ENCODE measurements at regions not wholly inside any gene's neighbourhood (a gene's known extent, or its start where the extent isn't known, plus 50 kb on each side); places are given as distances from the start of the nearest gene placed in this dataset.

GRCh38 chr11:95345651-95346050 lies 114.6 kb upstream of the SESN3 start:
- Histone ChIP-seq H3K27ac (replicated peaks) (no peak overlapping the region), H3K27me3 (ENCODE audit: low read depth) (no peaks in the 10 kb centered on the region), H3K36me3 (no peaks in the 10 kb centered on the region), H3K4me3 (no peak overlapping the region), H3K4me1 (no peaks in the 10 kb centered on the region), H3K9me3 (replicated peaks) (peaks cover 12% of the 10 kb centered on the region)
- DNase-seq, result no peak
- intact Hi-C loops (cut with micrococcal nuclease), result no loop called here
- TF ChIP-seq CTCF (IDR thresholded peaks at IDR 0.05; ENCODE audit: borderline replicate concordance), result no peak

GRCh38 chr11:95344932-95345642 lies 114.1 kb upstream of the SESN3 start:
- peaks cover 12% of the 10 kb centered on the region for H3K9me3 ChIP-seq (replicated peaks)
- no peak for DNase-seq
- H3K36me3 ChIP-seq, result no peaks in the 10 kb centered on the region
- peaks cover under 1% of the 10 kb centered on the region for H3K4me1 ChIP-seq
- TF ChIP-seq CTCF (IDR thresholded peaks at IDR 0.05; ENCODE audit: borderline replicate concordance), result no peak
- intact Hi-C loops (cut with micrococcal nuclease), result no loop called here
- no peaks in the 10 kb centered on the region for H3K27me3 ChIP-seq (ENCODE audit: low read depth)
- no peak overlapping the region for H3K27ac ChIP-seq (replicated peaks)
- no peak overlapping the region for H3K4me3 ChIP-seq

- no peak for DNase-seq
- H3K4me3 ChIP-seq, result no peak overlapping the region
- no peaks in the 10 kb centered on the region for H3K27me3 ChIP-seq (ENCODE audit: low read depth)
- no peak for TF ChIP-seq CTCF (IDR thresholded peaks at IDR 0.05; ENCODE audit: borderline replicate concordance)
- H3K36me3 ChIP-seq, result no peaks in the 10 kb centered on the region
- no peaks in the 10 kb centered on the region for H3K9me3 ChIP-seq (replicated peaks)
- H3K27ac ChIP-seq (replicated peaks), result no peak overlapping the region
- H3K4me1 ChIP-seq, result peaks cover 34% of the 10 kb centered on the region
- intact Hi-C loops (cut with micrococcal nuclease), result no loop called here
Observed at GRCh38 chr11:95341221-95341620, 110.2 kb upstream of the SESN3 start.

GRCh38 chr11:95339086-95339901 lies 108.3 kb upstream of the SESN3 start:
- Histone ChIP-seq H3K27ac (replicated peaks) (peak overlapping the region; percentile 90), H3K4me3 (no peak overlapping the region), H3K27me3 (ENCODE audit: low read depth) (no peaks in the 10 kb centered on the region), H3K9me3 (replicated peaks) (no peaks in the 10 kb centered on the region), H3K4me1 (peaks cover 34% of the 10 kb centered on the region), H3K36me3 (no peaks in the 10 kb centered on the region)
- no peak for TF ChIP-seq CTCF (IDR thresholded peaks at IDR 0.05; ENCODE audit: borderline replicate concordance)
- intact Hi-C loops (cut with micrococcal nuclease), result no loop called here
- no peak for DNase-seq

- Histone ChIP-seq H3K27me3 (ENCODE audit: low read depth) (no peaks in the 10 kb centered on the region), H3K27ac (replicated peaks) (peak overlapping the region; percentile 90), H3K9me3 (replicated peaks) (no peaks in the 10 kb centered on the region), H3K4me3 (no peak overlapping the region), H3K4me1 (peaks cover 34% of the 10 kb centered on the region), H3K36me3 (no peaks in the 10 kb centered on the region)
- TF ChIP-seq CTCF (IDR thresholded peaks at IDR 0.05; ENCODE audit: borderline replicate concordance), result no peak
- intact Hi-C loops (cut with micrococcal nuclease), result no loop called here
- peak; percentile 28 for DNase-seq
Observed at GRCh38 chr11:95338430-95338991, 107.5 kb upstream of the SESN3 start.

Measured in left ventricle myocardium inferior (tissue), 1 donor.